ENCODE measurements at regions not wholly inside any gene's neighbourhood (a gene's known extent, or its start where the extent isn't known, plus 50 kb on each side); places are given as distances from the start of the nearest gene placed in this dataset.

DNA sequence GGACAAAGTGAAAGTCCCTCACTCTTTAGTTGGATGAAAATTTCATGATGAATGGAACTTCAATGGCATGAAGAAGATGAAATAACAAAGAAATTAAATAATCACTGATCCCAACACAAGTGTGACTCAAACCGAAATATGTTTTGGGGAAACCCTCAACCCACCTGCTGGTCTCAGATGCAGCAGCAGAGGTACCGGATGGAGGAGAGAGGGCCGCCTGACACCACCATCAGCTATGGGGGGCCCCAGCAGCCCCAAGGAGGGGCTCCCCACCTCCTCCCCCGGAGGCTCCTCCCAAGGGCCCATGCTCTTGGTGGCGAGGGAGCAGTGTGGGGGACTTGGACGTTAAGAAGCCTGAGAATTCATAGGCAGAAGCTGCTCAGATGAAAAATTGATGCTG lies 137.2 kb upstream of the ADARB2 start:
- TF ChIP-seq ZNF274 (IDR thresholded peaks at IDR 0.05; ENCODE audit: low read depth, low read length) (no peak), YY1 (IDR thresholded peaks at IDR 0.05; ENCODE audit: insufficient read depth, insufficient read length) (no peak), SUZ12 (IDR thresholded peaks at IDR 0.05; ENCODE audit: extremely low read depth, insufficient read depth, insufficient read length) (no peak)

Measured in NT2/D1 (cell line).